Transverse colon (tissue), 4 donors: ENCODE measurements at regions not wholly inside any gene's neighbourhood (a gene's known extent, or its start where the extent isn't known, plus 50 kb on each side); places are given as distances from the start of the nearest gene placed in this dataset.

Source experiments
- DNase-seq: peaks from one replicate; pipeline ENCODE4 v3.0.0-alpha.2; 2019
- H3K27ac ChIP-seq, 4 donors: fragments of 200-600 bp; sonication (generic); 2 replicates each; pipeline ENCODE4 v1.5.1; 2016 to 2018; ENCODE audit warnings: inconsistent platforms in 4 of 4
- H3K27me3 ChIP-seq: fragments of 200-600 bp; sonication (generic); 2 replicates; pipeline ENCODE4 v1.5.1; 2017; ENCODE audit warnings: inconsistent platforms
- H3K36me3 ChIP-seq, 4 donors: fragments of 200-600 bp; sonication (generic); 2 replicates each; pipeline ENCODE4 v1.5.1; 2017 to 2019; ENCODE audit warnings: inconsistent platforms in 4 of 4
- H3K4me1 ChIP-seq, 4 donors: fragments of 200-600 bp; sonication (generic); 2 replicates each; pipeline ENCODE4 v1.5.1; 2017 to 2020; ENCODE audit warnings: inconsistent platforms in 4 of 4
- H3K4me3 ChIP-seq, 4 donors: fragments of 200-600 bp; sonication (generic); 1 replicate in 1 of 4; 2 replicates in 3 of 4; pipeline versions ENCODE4 v1.5.1 to v1.6.1; 2017 to 2019; ENCODE audit warnings: inconsistent platforms in 4 of 4
- H3K9me3 ChIP-seq, 2 donors: fragments of 200-600 bp; sonication (generic); 2 replicates each; pipeline ENCODE4 v1.5.1; 2017 to 2019; ENCODE audit warnings: inconsistent platforms in 2 of 2
- EP300 ChIP-seq: sonication (generic); formaldehyde crosslinking; IDR thresholded peaks from one replicate; pipeline ENCODE4 v1.6.1; 2017; ENCODE audit warnings: antibody characterized with exemption, low read depth
- POLR2A ChIP-seq: fragments of 450-650 bp; IDR thresholded peaks from one replicate; pipeline ENCODE4 v1.6.1; 2016; ENCODE audit warnings: antibody characterized with exemption, mild to moderate bottlenecking, moderate library complexity
- POLR2AphosphoS5 ChIP-seq, 3 donors: sonication (generic); formaldehyde crosslinking; IDR thresholded peaks; one replicate each; pipeline ENCODE4 v1.6.1; 2016; ENCODE audit warnings: antibody characterized with exemption in 3 of 3
- WGBS, 2 donors: methylation state at CpG; one replicate each; pipeline ENCODE4 v1.1.5; 2018; ENCODE audit warnings: low coverage in 1 of 2; 5-methylcytosine and 5-hydroxymethylcytosine counted together
- in situ Hi-C, 4 donors: fragments of 200-750 bp; cut with MboI; loops; one replicate each; pipeline versions ENCODE4 v1.15.0 to v1.15.1; 2017; ENCODE audit warnings: low sequenced_read_pairs in 3 of 4, low pct_ligation_motif_present in 1 of 4, low pct_unique_long_range_greater_than_20kb in 1 of 4
- intact Hi-C: fragments of 100-400 bp; cut with DNase I; formaldehyde crosslinking; loops from one replicate; pipeline ENCODE4 v1.15.1; 2023; ENCODE audit warnings: low total_unique reads
- TF ChIP-seq, protein P1 (sequence below), 5 experiments: fragments of 200-600 bp in 3 of 5; fragments of 450-650 bp in 2 of 5; sonication (generic) in 3 of 5; IDR thresholded peaks; 1 replicate in 2 of 5; 2 replicates in 3 of 5; pipeline ENCODE4 v1.5.1; 2016 to 2017; ENCODE audit warnings: antibody characterized with exemption in 5 of 5, inconsistent platforms in 3 of 5, mild to moderate bottlenecking in 2 of 5, moderate library complexity in 1 of 5

DNA sequence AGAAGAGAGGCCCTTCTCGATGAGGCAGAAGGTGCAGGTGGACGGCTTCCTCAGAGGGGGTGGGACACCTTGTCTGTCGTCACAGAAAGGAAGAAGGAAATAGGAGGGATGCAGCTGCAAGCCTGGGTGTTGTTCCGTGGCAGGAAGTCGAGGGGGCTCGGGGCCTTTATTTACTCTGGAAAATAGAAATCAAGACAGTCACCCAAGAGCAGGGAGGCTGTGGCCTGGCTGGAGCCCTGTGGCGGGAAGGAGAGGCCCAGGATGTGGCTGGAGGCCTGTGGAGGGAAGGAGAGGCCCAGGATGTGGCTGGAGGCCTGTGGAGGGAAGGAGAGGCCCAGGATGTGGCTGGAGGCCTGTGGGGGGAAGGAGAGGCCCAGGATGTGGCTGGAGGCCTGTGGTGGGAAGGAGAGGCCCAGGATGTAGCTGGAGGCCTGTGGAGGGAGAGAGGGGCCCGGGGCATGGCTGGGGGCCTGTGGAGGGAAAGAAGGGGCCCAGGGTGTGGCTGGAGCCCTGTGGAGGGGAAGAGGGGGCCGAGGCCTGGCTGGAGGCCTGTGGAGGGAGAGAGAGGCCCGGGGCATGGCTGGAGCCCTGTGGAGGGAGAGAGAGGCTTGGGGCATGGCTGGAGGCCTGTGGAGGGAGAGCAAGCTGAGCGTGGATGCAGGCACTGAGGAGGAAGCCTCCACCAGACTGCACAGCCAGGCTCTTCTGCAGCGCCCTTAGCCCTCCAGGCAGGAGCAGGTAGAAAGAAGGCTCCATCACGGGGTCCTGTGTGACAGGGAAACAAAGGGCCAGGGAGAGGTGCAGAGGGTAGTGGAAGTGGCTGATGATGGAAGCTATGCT is 97.3 kb upstream of the SFMBT2 start:
- Histone ChIP-seq H3K27me3 (no peaks in the 10 kb centered on the region), H3K9me3 (no peaks in the 10 kb centered on the region), H3K4me3 (no peak overlapping the region), H3K36me3 (no peaks in the 10 kb centered on the region), H3K27ac (peak overlapping the region in 1 of 4 donors; percentile 23), H3K4me1 (no peaks in the 10 kb centered on the region)
- no peak for TF ChIP-seq EP300
- TF ChIP-seq, protein P1, sequence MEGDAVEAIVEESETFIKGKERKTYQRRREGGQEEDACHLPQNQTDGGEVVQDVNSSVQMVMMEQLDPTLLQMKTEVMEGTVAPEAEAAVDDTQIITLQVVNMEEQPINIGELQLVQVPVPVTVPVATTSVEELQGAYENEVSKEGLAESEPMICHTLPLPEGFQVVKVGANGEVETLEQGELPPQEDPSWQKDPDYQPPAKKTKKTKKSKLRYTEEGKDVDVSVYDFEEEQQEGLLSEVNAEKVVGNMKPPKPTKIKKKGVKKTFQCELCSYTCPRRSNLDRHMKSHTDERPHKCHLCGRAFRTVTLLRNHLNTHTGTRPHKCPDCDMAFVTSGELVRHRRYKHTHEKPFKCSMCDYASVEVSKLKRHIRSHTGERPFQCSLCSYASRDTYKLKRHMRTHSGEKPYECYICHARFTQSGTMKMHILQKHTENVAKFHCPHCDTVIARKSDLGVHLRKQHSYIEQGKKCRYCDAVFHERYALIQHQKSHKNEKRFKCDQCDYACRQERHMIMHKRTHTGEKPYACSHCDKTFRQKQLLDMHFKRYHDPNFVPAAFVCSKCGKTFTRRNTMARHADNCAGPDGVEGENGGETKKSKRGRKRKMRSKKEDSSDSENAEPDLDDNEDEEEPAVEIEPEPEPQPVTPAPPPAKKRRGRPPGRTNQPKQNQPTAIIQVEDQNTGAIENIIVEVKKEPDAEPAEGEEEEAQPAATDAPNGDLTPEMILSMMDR (IDR thresholded peaks at IDR 0.05), result no peak
- TF ChIP-seq POLR2A, result no peak
- no peak for TF ChIP-seq POLR2AphosphoS5 (IDR thresholded peaks at IDR 0.05)
- DNase-seq, result peak; percentile 18
- WGBS, 2 donors, result 49 to 65% methylated on average over 9 to 13 of the region's 13 CpGs
- in situ Hi-C loops, result loop anchor here in 1 of 4 donors (25.0 kb wide), 1 partner anchor 1804 kb away; no protein-coding TSS in a partner anchor
- intact Hi-C loops, result no loop called here

DNA sequence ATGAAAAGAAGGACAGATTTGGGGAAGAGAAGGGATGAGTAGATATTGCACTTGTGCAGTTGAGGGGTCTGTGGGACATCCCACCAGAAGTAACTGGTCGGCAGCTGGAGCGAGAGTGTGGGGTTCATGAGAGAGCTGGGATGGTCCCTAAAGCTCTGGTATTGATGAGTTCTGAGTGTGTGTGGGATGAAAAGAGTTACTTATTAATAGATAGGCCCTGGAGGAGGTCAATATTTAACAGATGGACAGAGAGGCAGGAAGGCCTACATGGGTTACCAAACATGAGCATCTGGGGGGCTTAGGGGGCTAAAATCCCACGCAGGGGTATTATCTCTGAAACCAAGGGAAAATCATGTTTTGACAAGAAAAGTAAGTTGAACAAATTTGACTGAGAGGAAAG is 95.7 kb upstream of the SFMBT2 start:
- Histone ChIP-seq H3K4me1 (no peaks in the 10 kb centered on the region), H3K27me3 (no peaks in the 10 kb centered on the region), H3K9me3 (no peaks in the 10 kb centered on the region), H3K4me3 (no peak overlapping the region), H3K36me3 (no peaks in the 10 kb centered on the region), H3K27ac (no peak overlapping the region)
- TF ChIP-seq POLR2AphosphoS5 (IDR thresholded peaks at IDR 0.05), result no peak
- no peak for TF ChIP-seq POLR2A
- TF ChIP-seq, protein P1 (IDR thresholded peaks at IDR 0.05), result no peak
- no peak for TF ChIP-seq EP300
- WGBS, 2 donors, result 80 to 87% methylated on average over 1 to 3 of the region's 3 CpGs
- no peak for DNase-seq
- intact Hi-C loops, result no loop called here
- in situ Hi-C loops, result loop anchor here in 1 of 4 donors (25.0 kb wide), 1 partner anchor 1806 kb away; no protein-coding TSS in a partner anchor

DNA sequence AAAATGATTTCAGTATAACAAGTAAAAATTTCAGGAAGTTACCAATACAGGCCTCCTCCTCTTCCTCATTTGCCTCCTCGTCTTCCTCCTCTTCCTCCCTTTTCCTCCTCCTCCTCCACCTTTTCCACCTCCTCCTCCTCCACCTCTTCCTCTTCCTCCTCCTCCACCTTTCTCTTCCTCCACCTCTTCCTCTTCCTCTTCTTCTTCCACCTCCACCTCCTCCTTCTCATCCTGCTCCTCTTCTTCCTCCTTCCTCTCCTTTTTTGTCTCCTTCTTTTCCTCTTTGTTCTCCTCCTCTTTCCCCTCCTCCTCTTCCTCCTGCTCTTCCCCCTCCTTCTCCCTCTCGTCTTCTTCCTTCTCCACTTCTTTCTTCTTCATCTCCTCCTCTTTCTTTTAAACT is 94.4 kb upstream of the SFMBT2 start:
- TF ChIP-seq, protein P1 (IDR thresholded peaks at IDR 0.05), result no peak
- no peak for TF ChIP-seq POLR2A
- no peak for TF ChIP-seq POLR2AphosphoS5 (IDR thresholded peaks at IDR 0.05)
- TF ChIP-seq EP300, result no peak
- 69 to 74% methylated on average over 2 of the region's 2 CpGs for WGBS, 2 donors
- Histone ChIP-seq H3K4me1 (no peaks in the 10 kb centered on the region), H3K4me3 (no peak overlapping the region), H3K27ac (no peak overlapping the region), H3K36me3 (no peaks in the 10 kb centered on the region), H3K27me3 (no peaks in the 10 kb centered on the region), H3K9me3 (no peaks in the 10 kb centered on the region)
- in situ Hi-C loops (loop anchor here in 1 of 4 donors (25.0 kb wide), 1 partner anchor 1807 kb away; no protein-coding TSS in a partner anchor), intact Hi-C loops (no loop called here)
- no peak for DNase-seq

DNA sequence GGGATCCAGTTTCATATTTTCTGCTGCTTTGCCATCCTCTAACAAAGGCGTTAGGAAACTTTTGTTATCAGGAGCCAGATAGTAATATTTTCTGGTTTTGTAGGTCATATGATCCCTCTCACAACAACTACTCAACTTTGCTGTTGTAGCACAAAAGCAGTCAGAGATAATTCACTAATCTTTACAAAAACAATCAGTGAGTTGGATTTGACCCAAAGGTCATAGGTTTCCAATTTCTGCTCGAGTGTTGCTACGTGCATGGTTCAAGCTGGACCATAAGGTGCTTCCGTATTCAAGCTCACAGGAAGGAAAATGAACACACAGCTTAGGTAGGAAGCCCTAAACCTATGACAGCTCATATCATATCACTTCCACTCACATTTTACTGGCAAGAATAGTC is 92.4 kb upstream of the SFMBT2 start:
- WGBS, 2 donors, result 51 to 73% methylated on average over 3 to 4 of the region's 4 CpGs
- no peak overlapping the region for H3K27ac ChIP-seq
- H3K27me3 ChIP-seq, result no peaks in the 10 kb centered on the region
- no peaks in the 10 kb centered on the region for H3K36me3 ChIP-seq
- no peaks in the 10 kb centered on the region for H3K4me1 ChIP-seq
- in situ Hi-C loops (loop anchor here in 1 of 4 donors (25.0 kb wide), 1 partner anchor 1809 kb away; no protein-coding TSS in a partner anchor), intact Hi-C loops (no loop called here)
- TF ChIP-seq EP300 (no peak), POLR2AphosphoS5 (IDR thresholded peaks at IDR 0.05) (no peak), POLR2A (no peak)
- TF ChIP-seq, protein P1 (IDR thresholded peaks at IDR 0.05), result no peak
- DNase-seq, result no peak
- H3K9me3 ChIP-seq, result no peaks in the 10 kb centered on the region
- no peak overlapping the region for H3K4me3 ChIP-seq
